ENCODE measurements at regions not wholly inside any gene's neighbourhood (a gene's known extent, or its start where the extent isn't known, plus 50 kb on each side); places are given as distances from the start of the nearest gene placed in this dataset.

GRCh38 chr18:64765908-64766307 is 617.0 kb upstream of the LINC00305 start:
- no peak overlapping the region for H3K9ac ChIP-seq (ENCODE audit: insufficient read depth, low read length)

GRCh38 chr18:64752707-64753106 is 603.8 kb upstream of the LINC00305 start:
- no peak overlapping the region for H2AFZ ChIP-seq (ENCODE audit: low read length)
- no peaks in the 10 kb centered on the region for H3K9me3 ChIP-seq (ENCODE audit: control insufficient read depth, insufficient read depth, low read depth, low read length)
- no peak overlapping the region for H3K27ac ChIP-seq (ENCODE audit: insufficient read depth, low read length)
- no peak overlapping the region for H3K9ac ChIP-seq (ENCODE audit: insufficient read depth, low read length)
- TF ChIP-seq, protein P1, sequence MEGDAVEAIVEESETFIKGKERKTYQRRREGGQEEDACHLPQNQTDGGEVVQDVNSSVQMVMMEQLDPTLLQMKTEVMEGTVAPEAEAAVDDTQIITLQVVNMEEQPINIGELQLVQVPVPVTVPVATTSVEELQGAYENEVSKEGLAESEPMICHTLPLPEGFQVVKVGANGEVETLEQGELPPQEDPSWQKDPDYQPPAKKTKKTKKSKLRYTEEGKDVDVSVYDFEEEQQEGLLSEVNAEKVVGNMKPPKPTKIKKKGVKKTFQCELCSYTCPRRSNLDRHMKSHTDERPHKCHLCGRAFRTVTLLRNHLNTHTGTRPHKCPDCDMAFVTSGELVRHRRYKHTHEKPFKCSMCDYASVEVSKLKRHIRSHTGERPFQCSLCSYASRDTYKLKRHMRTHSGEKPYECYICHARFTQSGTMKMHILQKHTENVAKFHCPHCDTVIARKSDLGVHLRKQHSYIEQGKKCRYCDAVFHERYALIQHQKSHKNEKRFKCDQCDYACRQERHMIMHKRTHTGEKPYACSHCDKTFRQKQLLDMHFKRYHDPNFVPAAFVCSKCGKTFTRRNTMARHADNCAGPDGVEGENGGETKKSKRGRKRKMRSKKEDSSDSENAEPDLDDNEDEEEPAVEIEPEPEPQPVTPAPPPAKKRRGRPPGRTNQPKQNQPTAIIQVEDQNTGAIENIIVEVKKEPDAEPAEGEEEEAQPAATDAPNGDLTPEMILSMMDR (conservative IDR thresholded peaks at IDR 0.05 in 1 of 2, IDR thresholded peaks at IDR 0.05 in 1 of 2; ENCODE audit: low read depth in 1 of 2, low read length in 2 of 2), result no peak
- TF ChIP-seq EZH2 (IDR thresholded peaks at IDR 0.05; ENCODE audit: low read length, missing control alignments), result no peak
- H3K36me3 ChIP-seq (ENCODE audit: control insufficient read depth, insufficient read depth, low read length), result no peaks in the 10 kb centered on the region
- H3K79me2 ChIP-seq (ENCODE audit: control insufficient read depth, insufficient read depth, low read length), result no peaks in the 10 kb centered on the region
- no peaks in the 10 kb centered on the region for H3K27me3 ChIP-seq (ENCODE audit: control insufficient read depth, insufficient read depth, low read length)
- H3K4me2 ChIP-seq (ENCODE audit: extremely low read depth, insufficient read depth, low read length), result no peak overlapping the region
- no peaks in the 10 kb centered on the region for H3K4me1 ChIP-seq (ENCODE audit: control insufficient read depth, extremely low read depth, insufficient read depth, low read length)
- DNase-seq (ENCODE audit: low read depth in 2 of 2), result no peak
- H4K20me1 ChIP-seq (ENCODE audit: control insufficient read depth, extremely low read depth, insufficient read depth, low read length), result no peaks in the 10 kb centered on the region
- no peak overlapping the region for H3K4me3 ChIP-seq (replicated peaks in 1 of 4; ENCODE audit: control extremely low read depth in 1 of 4, insufficient read depth in 1 of 4, low read depth in 3 of 4, low read length in 4 of 4)

More at GRCh38 chr18:64765908-64766307, 617.0 kb upstream of the LINC00305 start:
- H2AFZ ChIP-seq (ENCODE audit: low read length), result no peak overlapping the region
- H3K27ac ChIP-seq (ENCODE audit: insufficient read depth, low read length), result no peak overlapping the region
- no peaks in the 10 kb centered on the region for H3K4me1 ChIP-seq (ENCODE audit: control insufficient read depth, extremely low read depth, insufficient read depth, low read length)
- H4K20me1 ChIP-seq (ENCODE audit: control insufficient read depth, extremely low read depth, insufficient read depth, low read length), result no peaks in the 10 kb centered on the region
- H3K27me3 ChIP-seq (ENCODE audit: control insufficient read depth, insufficient read depth, low read length), result no peaks in the 10 kb centered on the region
- TF ChIP-seq, protein P1 (conservative IDR thresholded peaks at IDR 0.05 in 1 of 2, IDR thresholded peaks at IDR 0.05 in 1 of 2; ENCODE audit: low read depth in 1 of 2, low read length in 2 of 2), result no peak
- TF ChIP-seq EZH2 (IDR thresholded peaks at IDR 0.05; ENCODE audit: low read length, missing control alignments), result no peak
- no peak overlapping the region for H3K4me3 ChIP-seq (replicated peaks in 1 of 4; ENCODE audit: control extremely low read depth in 1 of 4, insufficient read depth in 1 of 4, low read depth in 3 of 4, low read length in 4 of 4)
- H3K79me2 ChIP-seq (ENCODE audit: control insufficient read depth, insufficient read depth, low read length), result no peaks in the 10 kb centered on the region
- DNase-seq (ENCODE audit: low read depth in 2 of 2), result no peak
- H3K36me3 ChIP-seq (ENCODE audit: control insufficient read depth, insufficient read depth, low read length), result no peaks in the 10 kb centered on the region
- no peaks in the 10 kb centered on the region for H3K9me3 ChIP-seq (ENCODE audit: control insufficient read depth, insufficient read depth, low read depth, low read length)
- H3K4me2 ChIP-seq (ENCODE audit: extremely low read depth, insufficient read depth, low read length), result no peak overlapping the region

DNA sequence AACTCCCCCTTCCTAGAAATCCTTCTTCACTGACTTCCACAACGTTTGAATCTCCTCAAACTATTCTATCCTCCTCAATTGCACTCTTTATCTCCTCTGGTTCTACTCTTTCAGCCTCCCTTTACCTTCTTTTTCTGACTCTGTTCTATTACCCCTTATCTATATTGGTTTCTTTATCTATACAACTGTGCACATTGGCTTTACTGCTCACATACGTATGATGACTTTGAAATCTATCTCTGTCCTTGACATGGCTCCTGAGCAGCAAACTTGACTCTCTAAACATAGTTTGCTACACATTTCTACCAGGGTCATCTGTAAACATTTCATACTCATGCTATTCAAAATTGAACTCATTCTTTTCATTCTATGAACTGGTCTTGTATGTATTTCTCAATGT is 601.0 kb upstream of the LINC00305 start:
- TF ChIP-seq, protein P1 (conservative IDR thresholded peaks at IDR 0.05 in 1 of 2, IDR thresholded peaks at IDR 0.05 in 1 of 2; ENCODE audit: low read depth in 1 of 2, low read length in 2 of 2), result no peak
- no peaks in the 10 kb centered on the region for H4K20me1 ChIP-seq (ENCODE audit: control insufficient read depth, extremely low read depth, insufficient read depth, low read length)
- no peak overlapping the region for H3K4me2 ChIP-seq (ENCODE audit: extremely low read depth, insufficient read depth, low read length)
- no peaks in the 10 kb centered on the region for H3K36me3 ChIP-seq (ENCODE audit: control insufficient read depth, insufficient read depth, low read length)
- no peaks in the 10 kb centered on the region for H3K79me2 ChIP-seq (ENCODE audit: control insufficient read depth, insufficient read depth, low read length)
- H3K27ac ChIP-seq (ENCODE audit: insufficient read depth, low read length), result no peak overlapping the region
- H3K9ac ChIP-seq (ENCODE audit: insufficient read depth, low read length), result no peak overlapping the region
- H3K4me1 ChIP-seq (ENCODE audit: control insufficient read depth, extremely low read depth, insufficient read depth, low read length), result no peaks in the 10 kb centered on the region
- H3K9me3 ChIP-seq (ENCODE audit: control insufficient read depth, insufficient read depth, low read depth, low read length), result no peaks in the 10 kb centered on the region
- DNase-seq (ENCODE audit: low read depth in 2 of 2), result no peak
- no peaks in the 10 kb centered on the region for H3K27me3 ChIP-seq (ENCODE audit: control insufficient read depth, insufficient read depth, low read length)
- H2AFZ ChIP-seq (ENCODE audit: low read length), result no peak overlapping the region
- no peak overlapping the region for H3K4me3 ChIP-seq (replicated peaks in 1 of 4; ENCODE audit: control extremely low read depth in 1 of 4, insufficient read depth in 1 of 4, low read depth in 3 of 4, low read length in 4 of 4)

Data from fibroblast of lung (primary cell).